BJ (cell line): ENCODE measurements at regions not wholly inside any gene's neighbourhood (a gene's known extent, or its start where the extent isn't known, plus 50 kb on each side); places are given as distances from the start of the nearest gene placed in this dataset.

Experiments used
- CTCF ChIA-PET: fragments of 350-600 bp; formaldehyde crosslinking; extraction: SDS; loops from one replicate; lab custom pipeline; 2021; ENCODE audit warnings: antibody characterized with exemption, inconsistent platforms; lab: Yijun Ruan, JAX
- POLR2A ChIA-PET: fragments of 300-600 bp; sonication (Branson Sonifier 250); formaldehyde crosslinking; extraction: SDS; loops from one replicate; lab custom pipeline; 2021; ENCODE audit warnings: antibody characterized with exemption; lab: Charles Lee
- DNase-seq: peaks from one replicate; pipeline ENCODE4 v3.0.0-alpha.2; 2011; ENCODE audit warnings: low read depth
- H3K27me3 ChIP-seq: 2 replicates; pipeline ENCODE4 v1.6.0; 2011; ENCODE audit warnings: low read length; ENCODE audit not compliant: control insufficient read depth, insufficient read depth
- H3K36me3 ChIP-seq: 2 replicates; pipeline ENCODE4 v1.5.1; 2011; ENCODE audit warnings: low read length; ENCODE audit not compliant: control insufficient read depth, insufficient read depth
- H3K4me3 ChIP-seq: 2 replicates; pipeline ENCODE4 v1.5.1; 2011; ENCODE audit warnings: low read depth, mild to moderate bottlenecking, control low read depth, low read length
- CTCF ChIP-seq: IDR thresholded peaks from 2 replicates; pipeline ENCODE4 v1.5.1; 2011; ENCODE audit warnings: low read depth, mild to moderate bottlenecking, control low read depth, inconsistent platforms, low read length, moderate library complexity; ENCODE audit not compliant: insufficient read depth

GRCh38 chr9:120109242-120109641 is 470.7 kb downstream of the CDK5RAP2 start:
- ChIA-PET POLR2A (no interaction called here), CTCF (interaction anchor here (1.5 to 1.7 kb wide), 2 partner anchors 9 to 368 kb away, joined by 4 read pairs; no protein-coding TSS in a partner anchor)
- no peak for DNase-seq
- no peaks in the 10 kb centered on the region for H3K36me3 ChIP-seq
- TF ChIP-seq CTCF = no peak; the same call in 1 of the 2 replicates
- H3K4me3 ChIP-seq = no peak overlapping the region
- no peaks in the 10 kb centered on the region for H3K27me3 ChIP-seq

- no peaks in the 10 kb centered on the region for H3K36me3 ChIP-seq
- TF ChIP-seq CTCF = no peak
- no peaks in the 10 kb centered on the region for H3K27me3 ChIP-seq
- DNase-seq = no peak
- ChIA-PET POLR2A (no interaction called here), CTCF (interaction anchor here (0.6 kb wide), 1 partner anchor 138 kb away, joined by 3 read pairs; no protein-coding TSS in a partner anchor)
- no peak overlapping the region for H3K4me3 ChIP-seq
These were observed 472.8 kb downstream of the CDK5RAP2 start for GRCh38 chr9:120107138-120107537.

- no peaks in the 10 kb centered on the region for H3K27me3 ChIP-seq
- CTCF ChIA-PET = interaction anchor here (0.7 kb wide), 1 partner anchor 23 kb away, joined by 3 read pairs; no protein-coding TSS in a partner anchor
- TF ChIP-seq CTCF = no peak
- no peak for DNase-seq
- H3K4me3 ChIP-seq = no peak overlapping the region
- H3K36me3 ChIP-seq = no peaks in the 10 kb centered on the region
- POLR2A ChIA-PET = no interaction called here
These were observed 475.2 kb downstream of the CDK5RAP2 start for GRCh38 chr9:120104771-120105170.

GRCh38 chr9:120100595-120100994 is 479.4 kb downstream of the CDK5RAP2 start:
- DNase-seq = no peak
- Histone ChIP-seq H3K4me3 (no peak overlapping the region), H3K27me3 (no peaks in the 10 kb centered on the region), H3K36me3 (no peaks in the 10 kb centered on the region)
- POLR2A ChIA-PET = no interaction called here
- TF ChIP-seq CTCF = no peak
- CTCF ChIA-PET = interaction anchor here (1.9 kb wide), 1 partner anchor 8 kb away, joined by 4 read pairs; no protein-coding TSS in a partner anchor

GRCh38 chr9:120099065-120099464 is 480.9 kb downstream of the CDK5RAP2 start:
- Histone ChIP-seq H3K27me3 (no peaks in the 10 kb centered on the region), H3K4me3 (no peak overlapping the region), H3K36me3 (no peaks in the 10 kb centered on the region)
- TF ChIP-seq CTCF = no peak
- ChIA-PET POLR2A (no interaction called here), CTCF (interaction anchor here (1.9 kb wide), 1 partner anchor 10 kb away, joined by 4 read pairs; no protein-coding TSS in a partner anchor)
- no peak for DNase-seq
